Kidney (tissue), 13 donors: ENCODE measurements at regions not wholly inside any gene's neighbourhood (a gene's known extent, or its start where the extent isn't known, plus 50 kb on each side); places are given as distances from the start of the nearest gene placed in this dataset.

Experiments
- DNase-seq, 5 donors: peaks; one replicate each; pipeline ENCODE4 v3.0.0-alpha.2; 2013 to 2020
- FAIRE-seq: peaks from 2 replicates; lab custom pipeline; 2012; peaks lifted over from hg19 to GRCh38; lab: Jason Lieb, UNC
- H3K27ac ChIP-seq, 2 donors: one replicate each; pipeline ENCODE4 v1.7.0; 2013; ENCODE audit warnings: low read depth in 2 of 2, low read length in 2 of 2, inconsistent platforms in 1 of 2
- H3K27me3 ChIP-seq: one replicate; pipeline ENCODE4 v1.7.1; 2013; ENCODE audit warnings: low read length, inconsistent platforms; ENCODE audit not compliant: control insufficient read depth, insufficient read depth
- H3K36me3 ChIP-seq, 3 donors: one replicate each; pipeline versions ENCODE4 v1.7.0 to v1.7.1; 2013; ENCODE audit warnings: low read length in 3 of 3, control low read depth in 1 of 3, inconsistent platforms in 1 of 3; ENCODE audit not compliant: insufficient read depth in 3 of 3, control insufficient read depth in 2 of 3
- H3K4me1 ChIP-seq, 3 donors: one replicate each; pipeline versions ENCODE4 v1.7.0 to v1.7.1; 2013; ENCODE audit warnings: low read length in 3 of 3, inconsistent platforms in 1 of 3, low read depth in 1 of 3; ENCODE audit not compliant: control insufficient read depth in 2 of 3, insufficient read depth in 2 of 3
- H3K4me3 ChIP-seq, 3 donors: one replicate each; pipeline versions ENCODE4 v1.7.0 to v1.8.1; 2013; ENCODE audit warnings: low read length in 3 of 3, control low read depth in 1 of 3, inconsistent platforms in 1 of 3
- H3K9ac ChIP-seq, 3 donors: one replicate each; pipeline versions ENCODE4 v1.7.0 to v1.7.1; 2013; ENCODE audit warnings: low read length in 3 of 3, control low read depth in 1 of 3, inconsistent platforms in 1 of 3
- H3K9me3 ChIP-seq, 3 donors: one replicate each; pipeline versions ENCODE4 v1.7.0 to v1.7.1; 2013; ENCODE audit warnings: low read length in 3 of 3, control low read depth in 1 of 3, inconsistent platforms in 1 of 3; ENCODE audit not compliant: control insufficient read depth in 2 of 3, insufficient read depth in 1 of 3
- intact Hi-C: fragments of 100-400 bp; cut with DNase I; formaldehyde crosslinking; loops from one replicate; pipeline ENCODE4 v1.11.1; 2022
- TF ChIP-seq, protein P1 (sequence below): IDR thresholded peaks from 3 replicates; pipeline ENCODE4 v1.5.1; 2012; ENCODE audit warnings: mild to moderate bottlenecking, moderate library complexity, borderline replicate concordance; ENCODE audit not compliant: insufficient read depth; ENCODE audit errors: extremely low read depth
- donor health status: control.
- donor health status: control.
- donor health status: control.
- donor health status: control.
- donor health status: control.
- donor health status: DM: yes; HTN: yes; CAD: no.
- donor health status: Normal renal cell carcinoma (clear cell type).

- FAIRE-seq = no peak
- TF ChIP-seq, protein P1, sequence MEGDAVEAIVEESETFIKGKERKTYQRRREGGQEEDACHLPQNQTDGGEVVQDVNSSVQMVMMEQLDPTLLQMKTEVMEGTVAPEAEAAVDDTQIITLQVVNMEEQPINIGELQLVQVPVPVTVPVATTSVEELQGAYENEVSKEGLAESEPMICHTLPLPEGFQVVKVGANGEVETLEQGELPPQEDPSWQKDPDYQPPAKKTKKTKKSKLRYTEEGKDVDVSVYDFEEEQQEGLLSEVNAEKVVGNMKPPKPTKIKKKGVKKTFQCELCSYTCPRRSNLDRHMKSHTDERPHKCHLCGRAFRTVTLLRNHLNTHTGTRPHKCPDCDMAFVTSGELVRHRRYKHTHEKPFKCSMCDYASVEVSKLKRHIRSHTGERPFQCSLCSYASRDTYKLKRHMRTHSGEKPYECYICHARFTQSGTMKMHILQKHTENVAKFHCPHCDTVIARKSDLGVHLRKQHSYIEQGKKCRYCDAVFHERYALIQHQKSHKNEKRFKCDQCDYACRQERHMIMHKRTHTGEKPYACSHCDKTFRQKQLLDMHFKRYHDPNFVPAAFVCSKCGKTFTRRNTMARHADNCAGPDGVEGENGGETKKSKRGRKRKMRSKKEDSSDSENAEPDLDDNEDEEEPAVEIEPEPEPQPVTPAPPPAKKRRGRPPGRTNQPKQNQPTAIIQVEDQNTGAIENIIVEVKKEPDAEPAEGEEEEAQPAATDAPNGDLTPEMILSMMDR = no peak
- DNase-seq = no peak
- intact Hi-C loops = no loop called here
- Histone ChIP-seq H3K4me3 (no peak overlapping the region), H3K27me3 (no peaks in the 10 kb centered on the region), H3K9ac (no peak overlapping the region), H3K36me3 (no peaks in the 10 kb centered on the region), H3K27ac (no peak overlapping the region), H3K9me3 (peaks cover 0 to 9% (median 0%) of the 10 kb centered on the region in 3 donors), H3K4me1 (no peaks in the 10 kb centered on the region)
These were observed 50.7 kb upstream of the SLC22A11 start for GRCh38 chr11:64504999-64505398.
